Stimulated activated naive B cell treated with anti-CD40 and anti-IgM and Interleukin-4, amounts not matched to agents 10 μg/mL and 1 μg/mL and 100 μg/mL, for 72 hours (primary cell): ENCODE measurements at regions not wholly inside any gene's neighbourhood (a gene's known extent, or its start where the extent isn't known, plus 50 kb on each side); places are given as distances from the start of the nearest gene placed in this dataset.

Experiments
- ATAC-seq, 2 donors: fragments of 150-1000 bp; cut with Tn5 transposase; replicated peaks; 2 replicates each; pipeline ENCODE4 v1.10.0; 2021; ENCODE audit warnings: moderate library complexity in 1 of 2
- DNase-seq: peaks from one replicate; pipeline ENCODE4 v3.0.0; 2021
- H3K27ac Mint-ChIP-seq: one replicate; pipeline ENCODE4 v1.8.0; 2022; ENCODE audit warnings: mild to moderate bottlenecking, mixed read lengths
- H3K27me3 Mint-ChIP-seq, 2 donors: one replicate each; pipeline ENCODE4 v1.8.0; 2022; ENCODE audit warnings: mixed read lengths in 2 of 2
- H3K36me3 Mint-ChIP-seq, 2 donors: one replicate each; pipeline ENCODE4 v1.8.0; 2022; ENCODE audit warnings: mixed read lengths in 2 of 2, mild to moderate bottlenecking in 1 of 2
- H3K4me1 Mint-ChIP-seq, 2 donors: one replicate each; pipeline ENCODE4 v1.8.0; 2022; ENCODE audit warnings: mixed read lengths in 2 of 2, mild to moderate bottlenecking in 1 of 2
- H3K4me3 Mint-ChIP-seq, 2 donors: one replicate each; pipeline ENCODE4 v1.8.0; 2022; ENCODE audit warnings: mild to moderate bottlenecking in 2 of 2, mixed read lengths in 2 of 2, moderate library complexity in 1 of 2
- H3K9me3 Mint-ChIP-seq, 2 donors: one replicate each; pipeline ENCODE4 v1.8.0; 2022; ENCODE audit warnings: mixed read lengths in 2 of 2, mild to moderate bottlenecking in 1 of 2

GRCh38 chr4:136246876-136247275 is 1285.4 kb downstream of the PCDH18 start:
- DNase-seq (no peak), ATAC-seq (no peak)
- no peaks in the 10 kb centered on the region for H3K4me1 Mint-ChIP-seq
- no peaks in the 10 kb centered on the region for H3K36me3 Mint-ChIP-seq
- no peak overlapping the region for H3K4me3 Mint-ChIP-seq
- H3K27me3 Mint-ChIP-seq, result no peaks in the 10 kb centered on the region
- H3K27ac Mint-ChIP-seq, result no peak overlapping the region
- H3K9me3 Mint-ChIP-seq, result peaks cover 4% of the 10 kb centered on the region in 2 donors

GRCh38 chr4:136241221-136241986 is 1290.9 kb downstream of the PCDH18 start:
- DNase-seq (no peak), ATAC-seq (no peak)
- Mint-ChIP-seq H3K9me3 (peaks cover 5 to 9% of the 10 kb centered on the region in 2 donors), H3K36me3 (no peaks in the 10 kb centered on the region), H3K4me3 (no peak overlapping the region), H3K27ac (no peak overlapping the region), H3K4me1 (no peaks in the 10 kb centered on the region), H3K27me3 (no peaks in the 10 kb centered on the region)

- no peaks in the 10 kb centered on the region for H3K27me3 Mint-ChIP-seq
- DNase-seq (no peak), ATAC-seq (no peak)
- H3K27ac Mint-ChIP-seq, result no peak overlapping the region
- H3K36me3 Mint-ChIP-seq, result no peaks in the 10 kb centered on the region
- no peaks in the 10 kb centered on the region for H3K9me3 Mint-ChIP-seq
- H3K4me3 Mint-ChIP-seq, result no peak overlapping the region
- H3K4me1 Mint-ChIP-seq, result no peaks in the 10 kb centered on the region
These were observed 1305.0 kb downstream of the PCDH18 start for GRCh38 chr4:136227315-136227714.

- no peaks in the 10 kb centered on the region for H3K36me3 Mint-ChIP-seq
- ATAC-seq, result no peak
- H3K27me3 Mint-ChIP-seq, result no peaks in the 10 kb centered on the region
These were observed 1312.6 kb downstream of the PCDH18 start for GRCh38 chr4:136219592-136220125.

GRCh38 chr4:136203199-136203598 is 1329.1 kb downstream of the PCDH18 start:
- ATAC-seq, result no peak
- Mint-ChIP-seq H3K36me3 (no peaks in the 10 kb centered on the region), H3K4me1 (no peaks in the 10 kb centered on the region), H3K9me3 (peaks cover 0 to 3% of the 10 kb centered on the region in 2 donors), H3K27ac (no peak overlapping the region), H3K27me3 (no peaks in the 10 kb centered on the region), H3K4me3 (no peak overlapping the region)
- DNase-seq, result no peak

More at GRCh38 chr4:136219592-136220125, 1312.6 kb downstream of the PCDH18 start:
- no peak for DNase-seq
- no peaks in the 10 kb centered on the region for H3K9me3 Mint-ChIP-seq
- no peaks in the 10 kb centered on the region for H3K4me1 Mint-ChIP-seq
- H3K4me3 Mint-ChIP-seq, result no peak overlapping the region
- no peak overlapping the region for H3K27ac Mint-ChIP-seq

- no peak for ATAC-seq
- Mint-ChIP-seq H3K36me3 (no peaks in the 10 kb centered on the region), H3K9me3 (no peaks in the 10 kb centered on the region), H3K4me3 (no peak overlapping the region), H3K27me3 (no peaks in the 10 kb centered on the region), H3K27ac (no peak overlapping the region), H3K4me1 (no peaks in the 10 kb centered on the region)
- no peak for DNase-seq
These were observed 1333.9 kb downstream of the PCDH18 start for GRCh38 chr4:136198358-136198757.

- no peak for ATAC-seq
- no peak overlapping the region for H3K27ac Mint-ChIP-seq
- H3K4me3 Mint-ChIP-seq, result no peak overlapping the region
- no peak for DNase-seq
- H3K4me1 Mint-ChIP-seq, result no peaks in the 10 kb centered on the region
- H3K36me3 Mint-ChIP-seq, result no peaks in the 10 kb centered on the region
- H3K27me3 Mint-ChIP-seq, result no peaks in the 10 kb centered on the region
- peaks cover 0 to 5% of the 10 kb centered on the region in 2 donors for H3K9me3 Mint-ChIP-seq
These were observed 1337.3 kb downstream of the PCDH18 start for GRCh38 chr4:136194962-136195361.

GRCh38 chr4:136186650-136187049 is 1345.6 kb downstream of the PCDH18 start:
- Mint-ChIP-seq H3K36me3 (no peaks in the 10 kb centered on the region), H3K27me3 (no peaks in the 10 kb centered on the region), H3K4me3 (no peak overlapping the region), H3K9me3 (peaks cover 2 to 9% of the 10 kb centered on the region in 2 donors), H3K27ac (no peak overlapping the region), H3K4me1 (no peaks in the 10 kb centered on the region)
- ATAC-seq (peak in 1 of 2 donors; percentile 21), DNase-seq (no peak)

GRCh38 chr4:136183513-136183912 is 1348.8 kb downstream of the PCDH18 start:
- no peaks in the 10 kb centered on the region for H3K27me3 Mint-ChIP-seq

GRCh38 chr4:136156947-136157346 is 1375.3 kb downstream of the PCDH18 start:
- H3K27ac Mint-ChIP-seq, result no peak overlapping the region
- no peaks in the 10 kb centered on the region for H3K36me3 Mint-ChIP-seq
- H3K27me3 Mint-ChIP-seq, result no peaks in the 10 kb centered on the region
- H3K9me3 Mint-ChIP-seq, result peaks cover under 1 to 2% of the 10 kb centered on the region in 2 donors
- ATAC-seq (no peak), DNase-seq (no peak)
- H3K4me3 Mint-ChIP-seq, result no peak overlapping the region
- H3K4me1 Mint-ChIP-seq, result no peaks in the 10 kb centered on the region

More at GRCh38 chr4:136183513-136183912, 1348.8 kb downstream of the PCDH18 start:
- peaks cover 0 to 6% of the 10 kb centered on the region in 2 donors for H3K9me3 Mint-ChIP-seq
- DNase-seq (no peak), ATAC-seq (no peak)
- no peaks in the 10 kb centered on the region for H3K4me1 Mint-ChIP-seq
- no peak overlapping the region for H3K27ac Mint-ChIP-seq
- H3K36me3 Mint-ChIP-seq, result no peaks in the 10 kb centered on the region
- H3K4me3 Mint-ChIP-seq, result no peak overlapping the region

GRCh38 chr4:136150046-136150445 is 1382.2 kb downstream of the PCDH18 start:
- Mint-ChIP-seq H3K27ac (no peak overlapping the region), H3K9me3 (peaks cover 4 to 6% of the 10 kb centered on the region in 2 donors), H3K4me3 (no peak overlapping the region), H3K4me1 (no peaks in the 10 kb centered on the region), H3K27me3 (no peaks in the 10 kb centered on the region), H3K36me3 (no peaks in the 10 kb centered on the region)
- no peak for ATAC-seq
- DNase-seq, result no peak

- Mint-ChIP-seq H3K36me3 (no peaks in the 10 kb centered on the region), H3K9me3 (no peaks in the 10 kb centered on the region), H3K4me3 (no peak overlapping the region), H3K27ac (no peak overlapping the region), H3K27me3 (no peaks in the 10 kb centered on the region), H3K4me1 (no peaks in the 10 kb centered on the region)
- no peak for DNase-seq
- no peak for ATAC-seq
These were observed 1395.7 kb downstream of the PCDH18 start for GRCh38 chr4:136136601-136137000.

GRCh38 chr4:136124251-136124745 is 1408.0 kb downstream of the PCDH18 start:
- no peaks in the 10 kb centered on the region for H3K36me3 Mint-ChIP-seq
- H3K4me3 Mint-ChIP-seq, result no peak overlapping the region
- no peaks in the 10 kb centered on the region for H3K27me3 Mint-ChIP-seq
- ATAC-seq (no peak), DNase-seq (no peak)
- H3K4me1 Mint-ChIP-seq, result no peaks in the 10 kb centered on the region
- H3K9me3 Mint-ChIP-seq, result peaks cover 3 to 6% of the 10 kb centered on the region in 2 donors
- no peak overlapping the region for H3K27ac Mint-ChIP-seq

- no peak overlapping the region for H3K4me3 Mint-ChIP-seq
- DNase-seq, result no peak
- no peaks in the 10 kb centered on the region for H3K36me3 Mint-ChIP-seq
- no peak overlapping the region for H3K27ac Mint-ChIP-seq
- H3K9me3 Mint-ChIP-seq, result peaks cover 0 to 2% of the 10 kb centered on the region in 2 donors
- no peak for ATAC-seq
- H3K27me3 Mint-ChIP-seq, result no peaks in the 10 kb centered on the region
- no peaks in the 10 kb centered on the region for H3K4me1 Mint-ChIP-seq
These were observed 1410.9 kb downstream of the PCDH18 start for GRCh38 chr4:136121426-136121825.

- no peaks in the 10 kb centered on the region for H3K36me3 Mint-ChIP-seq
- no peaks in the 10 kb centered on the region for H3K27me3 Mint-ChIP-seq
- no peak overlapping the region for H3K4me3 Mint-ChIP-seq
- no peak for DNase-seq
- ATAC-seq, result no peak
- no peaks in the 10 kb centered on the region for H3K9me3 Mint-ChIP-seq
- H3K4me1 Mint-ChIP-seq, result no peaks in the 10 kb centered on the region
- no peak overlapping the region for H3K27ac Mint-ChIP-seq
These were observed 1418.4 kb downstream of the PCDH18 start for GRCh38 chr4:136113921-136114320.
